Neural cell (in vitro differentiated cells): ENCODE measurements at regions not wholly inside any gene's neighbourhood (a gene's known extent, or its start where the extent isn't known, plus 50 kb on each side); places are given as distances from the start of the nearest gene placed in this dataset.

Experiments used
- H2AFZ ChIP-seq: fragments of 200-600, 300-800 bp; sonication (generic), shearing (Covaris generic); 2 replicates; pipeline ENCODE4 v1.6.0; 2014; ENCODE audit warnings: low read depth, mild to moderate bottlenecking, antibody characterized with exemption, low read length, moderate library complexity
- H3F3A ChIP-seq: fragments of 200-600 bp; shearing (Covaris generic); 2 replicates; pipeline ENCODE4 v1.6.1; 2016; ENCODE audit warnings: mild to moderate bottlenecking, moderate library complexity, mixed read lengths, antibody characterized with exemption, low read length; ENCODE audit not compliant: insufficient read depth, poor library complexity, severe bottlenecking
- H3K27ac ChIP-seq: fragments of 200-600, 300-800 bp; sonication (generic), shearing (Covaris generic); 2 replicates; pipeline ENCODE4 v1.5.1; 2014; ENCODE audit warnings: mild to moderate bottlenecking, low read length, moderate library complexity
- H3K27me3 ChIP-seq: fragments of 300-800, 200-600 bp; sonication (generic), shearing (Covaris generic); 2 replicates; pipeline ENCODE4 v1.6.0; 2014; ENCODE audit warnings: mild to moderate bottlenecking, low read depth, low read length, moderate library complexity; ENCODE audit not compliant: insufficient read depth
- H3K36me3 ChIP-seq: fragments of 300-800, 200-600 bp; sonication (generic), shearing (Covaris generic); 2 replicates; pipeline ENCODE4 v1.5.1; 2014; ENCODE audit warnings: mild to moderate bottlenecking, antibody characterized with exemption, low read length, moderate library complexity; ENCODE audit not compliant: insufficient read depth
- H3K4me2 ChIP-seq: fragments of 300-800, 200-600 bp; sonication (generic), shearing (Covaris generic); 2 replicates; pipeline ENCODE4 v1.6.0; 2014; ENCODE audit warnings: mild to moderate bottlenecking, low read length
- H3K4me3 ChIP-seq: fragments of 300-800, 200-600 bp; sonication (generic), shearing (Covaris generic); 2 replicates; pipeline ENCODE4 v1.5.1; 2014; ENCODE audit warnings: mild to moderate bottlenecking, low read length, moderate library complexity
- H3K79me2 ChIP-seq: fragments of 200-600 bp; shearing (Covaris generic); replicated peaks from 2 replicates; pipeline ENCODE4 v1.6.0; 2014; ENCODE audit warnings: mild to moderate bottlenecking, low read length, moderate library complexity; ENCODE audit not compliant: insufficient read depth
- H3K9ac ChIP-seq: fragments of 300-800, 200-600 bp; sonication (generic), shearing (Covaris generic); 2 replicates; pipeline ENCODE4 v1.6.1; 2016; ENCODE audit warnings: mild to moderate bottlenecking, low read length, mixed read lengths
- H3K9me2 ChIP-seq: fragments of 200-600 bp; shearing (Covaris generic); 2 replicates; pipeline ENCODE4 v1.6.1; 2016; ENCODE audit warnings: mild to moderate bottlenecking, low read length, mixed read lengths; ENCODE audit not compliant: insufficient read depth
- H3K9me3 ChIP-seq: fragments of 200-600, 300-800 bp; sonication (generic), shearing (Covaris generic); 2 replicates; pipeline ENCODE4 v1.6.1; 2016; ENCODE audit warnings: mild to moderate bottlenecking, mixed run types, low read length, moderate library complexity, mixed read lengths
- H4K20me1 ChIP-seq: fragments of 200-600 bp; shearing (Covaris generic); 2 replicates; pipeline ENCODE4 v1.6.1; 2016; ENCODE audit warnings: mild to moderate bottlenecking, mixed run types; ENCODE audit not compliant: insufficient read depth
- CTCF ChIP-seq: fragments of 450-650 bp; IDR thresholded peaks from 2 replicates; pipeline ENCODE4 v1.5.1; 2014; ENCODE audit warnings: antibody characterized with exemption, mild to moderate bottlenecking, moderate library complexity; ENCODE audit not compliant: poor library complexity, severe bottlenecking
- EP300 ChIP-seq: fragments of 450-650 bp; conservative IDR thresholded peaks from 2 replicates; pipeline ENCODE4 v1.6.1; 2014; ENCODE audit warnings: antibody characterized with exemption, mild to moderate bottlenecking, moderate library complexity; ENCODE audit not compliant: poor library complexity, severe bottlenecking
- EZH2 ChIP-seq: fragments of 200-600, 300-800 bp; shearing (Covaris generic), sonication (generic); IDR thresholded peaks from 2 replicates; pipeline ENCODE4 v1.6.1; 2014; ENCODE audit warnings: antibody characterized with exemption, low read length, borderline replicate concordance, mild to moderate bottlenecking; ENCODE audit not compliant: insufficient read depth, poor library complexity, severe bottlenecking
- MXI1 ChIP-seq: fragments of 450-650 bp; conservative IDR thresholded peaks from 2 replicates; pipeline ENCODE4 v1.6.1; 2014; ENCODE audit warnings: antibody characterized with exemption, mild to moderate bottlenecking; ENCODE audit not compliant: poor library complexity, severe bottlenecking
- POLR2AphosphoS5 ChIP-seq: IDR thresholded peaks from 2 replicates; pipeline ENCODE4 v1.6.1; 2012
- RAD21 ChIP-seq: fragments of 450-650 bp; conservative IDR thresholded peaks from 2 replicates; pipeline ENCODE4 v1.6.1; 2014; ENCODE audit warnings: antibody characterized with exemption, mild to moderate bottlenecking, moderate library complexity
- REST ChIP-seq: IDR thresholded peaks from 2 replicates; pipeline ENCODE4 v1.6.1; 2012; ENCODE audit warnings: borderline replicate concordance
- SMC3 ChIP-seq: fragments of 450-650 bp; conservative IDR thresholded peaks from 2 replicates; pipeline ENCODE4 v1.6.1; 2014; ENCODE audit warnings: antibody characterized with exemption, mild to moderate bottlenecking, moderate library complexity; ENCODE audit not compliant: poor library complexity
- TAF1 ChIP-seq: IDR thresholded peaks from 2 replicates; pipeline ENCODE4 v1.6.1; 2012; ENCODE audit warnings: low read depth

- Histone ChIP-seq H3K9ac (no peak overlapping the region), H3K27me3 (no peaks in the 10 kb centered on the region), H3K27ac (no peak overlapping the region), H3K79me2 (no peaks in the 10 kb centered on the region), H4K20me1 (no peaks in the 10 kb centered on the region), H3K4me3 (no peak overlapping the region), H3K9me2 (no peaks in the 10 kb centered on the region), H3K36me3 (no peaks in the 10 kb centered on the region), H3K9me3 (no peaks in the 10 kb centered on the region), H2AFZ (no peak overlapping the region), H3F3A (no peaks in the 10 kb centered on the region), H3K4me2 (no peak overlapping the region)
- TF ChIP-seq RAD21 = no peak
- no peak for TF ChIP-seq CTCF
- TF ChIP-seq EP300 = no peak
- no peak for TF ChIP-seq POLR2AphosphoS5
These were observed 150.6 kb upstream of the STEAP4 start for GRCh38 chr7:88457320-88457719.

GRCh38 chr7:88456490-88456889 lies 149.8 kb upstream of the STEAP4 start:
- Histone ChIP-seq H3K36me3 (no peaks in the 10 kb centered on the region), H4K20me1 (no peaks in the 10 kb centered on the region), H3K4me3 (no peak overlapping the region), H3K79me2 (no peaks in the 10 kb centered on the region), H3K27ac (no peak overlapping the region), H3F3A (no peaks in the 10 kb centered on the region), H3K27me3 (no peaks in the 10 kb centered on the region), H3K9me3 (no peaks in the 10 kb centered on the region), H3K4me2 (no peak overlapping the region), H3K9me2 (no peaks in the 10 kb centered on the region), H2AFZ (no peak overlapping the region), H3K9ac (no peak overlapping the region)
- TF ChIP-seq REST (no peak), MXI1 (no peak), SMC3 (no peak), EZH2 (no peak), TAF1 (no peak), CTCF (no peak), RAD21 (no peak), EP300 (no peak), POLR2AphosphoS5 (no peak)
